K562 (cell line): ENCODE measurements at regions not wholly inside any gene's neighbourhood (a gene's known extent, or its start where the extent isn't known, plus 50 kb on each side); places are given as distances from the start of the nearest gene placed in this dataset.

Source experiments
- ATAC-seq: fragments of 200-7000 bp; cut with Tn5 transposase; 3 replicates; pipeline ENCODE4 v1.9.1; 2020; ENCODE audit warnings: moderate library complexity
- BruUV-seq: library from RNA; stranded (reverse); fragments of 400-500 nt; replicated peaks from 2 replicates; lab custom pipeline; 2021; lab: Mats Ljungman, UMichigan
- CTCF ChIA-PET: fragments of 300-600 bp; formaldehyde crosslinking; extraction: SDS; loops from one replicate; lab custom pipeline; 2021; ENCODE audit warnings: low intra/inter-chr PET ratio; lab: Yijun Ruan, JAX
- POLR2A ChIA-PET: fragments of 300-600, 350-650 bp; sonication (Branson Sonifier 250); formaldehyde crosslinking; extraction: SDS; loops from one replicate; lab custom pipeline; 2021; ENCODE audit warnings: antibody characterized with exemption, inconsistent platforms; lab: Yijun Ruan, JAX
- DNase-seq, 4 experiments: peaks; one replicate each; pipeline versions ENCODE4 v3.0.0 to v3.0.0-alpha.2; 2011 to 2018; ENCODE audit warnings: low spot score in 3 of 4, mixed read lengths in 3 of 4; ENCODE audit errors: extremely low read depth in 1 of 4
- FAIRE-seq: peaks from 2 replicates; lab custom pipeline; 2011; peaks lifted over from hg19 to GRCh38; lab: Jason Lieb, UNC
- H2AFZ ChIP-seq: 2 replicates; pipeline ENCODE4 v1.6.0; 2011; ENCODE audit warnings: low read depth, low read length, control low read depth, inconsistent platforms
- H3K27ac ChIP-seq: fragments of 200-600 bp; 3 replicates; pipeline ENCODE4 v1.8.0; 2011; ENCODE audit warnings: low read depth, mild to moderate bottlenecking, control low read depth, inconsistent platforms, low read length, moderate library complexity, mixed read lengths; ENCODE audit errors: extremely low read depth
- H3K27me3 ChIP-seq, 2 experiments: fragments of 300-600 bp in 1 of 2; 2 replicates in 1 of 2; 3 replicates in 1 of 2; pipeline versions ENCODE4 v1.6.0 to v1.8.0; 2011; ENCODE audit warnings: inconsistent platforms in 2 of 2, low read length in 2 of 2, mild to moderate bottlenecking in 1 of 2, mixed read lengths in 1 of 2, moderate library complexity in 1 of 2; ENCODE audit not compliant: control insufficient read depth in 2 of 2, insufficient read depth in 2 of 2
- H3K36me3 ChIP-seq: fragments of 300-600 bp; 3 replicates; pipeline ENCODE4 v1.8.0; 2011; ENCODE audit warnings: mild to moderate bottlenecking, low read length, inconsistent platforms; ENCODE audit not compliant: control insufficient read depth, insufficient read depth
- H3K4me1 ChIP-seq, 2 experiments: fragments of 200-600 bp in 1 of 2; replicated peaks in 1 of 2; 2 replicates in 1 of 2; 3 replicates in 1 of 2; pipeline versions ENCODE4 v1.5.1 to v1.8.0; 2011; ENCODE audit warnings: inconsistent platforms in 2 of 2, low read length in 2 of 2, mild to moderate bottlenecking in 1 of 2, mixed read lengths in 1 of 2, moderate library complexity in 1 of 2; ENCODE audit not compliant: control insufficient read depth in 2 of 2, insufficient read depth in 2 of 2
- H3K4me2 ChIP-seq: 2 replicates; pipeline ENCODE4 v1.6.1; 2011; ENCODE audit warnings: low read length, control low read depth, inconsistent platforms, mixed read lengths; ENCODE audit not compliant: insufficient read depth
- H3K4me3 ChIP-seq: fragments of 200-600 bp; sonication (generic), shearing (Covaris generic); 2 replicates; pipeline ENCODE4 v1.5.1; 2016; ENCODE audit warnings: control low read depth, inconsistent platforms
- H3K79me2 ChIP-seq: fragments of 200-600 bp; 3 replicates; pipeline ENCODE4 v1.8.0; 2011; ENCODE audit warnings: low read length, inconsistent platforms; ENCODE audit not compliant: control insufficient read depth, insufficient read depth
- H3K9ac ChIP-seq, 2 experiments: 2 replicates each; pipeline versions ENCODE4 v1.6.0 to v1.6.1; 2011; ENCODE audit warnings: low read depth in 2 of 2, low read length in 2 of 2, control low read depth in 1 of 2, inconsistent platforms in 1 of 2, mild to moderate bottlenecking in 1 of 2, mixed read lengths in 1 of 2; ENCODE audit not compliant: insufficient read depth in 1 of 2
- H3K9me1 ChIP-seq: one replicate; pipeline ENCODE4 v1.6.0; 2011; ENCODE audit warnings: inconsistent platforms, mild to moderate bottlenecking, low read length, moderate library complexity; ENCODE audit not compliant: control insufficient read depth, insufficient read depth
- H3K9me3 ChIP-seq: replicated peaks from 2 replicates; pipeline ENCODE4 v1.5.1; 2011; ENCODE audit warnings: low read depth, low read length, inconsistent platforms; ENCODE audit not compliant: control insufficient read depth, insufficient read depth
- H4K20me1 ChIP-seq: replicated peaks from 2 replicates; pipeline ENCODE4 v1.6.1; 2011; ENCODE audit warnings: low read length, inconsistent platforms, mixed read lengths; ENCODE audit not compliant: control insufficient read depth, insufficient read depth
- BCLAF1 ChIP-seq, 2 experiments: fragments of 450-650 bp in 1 of 2; IDR thresholded peaks; 2 replicates each; pipeline ENCODE4 v1.6.1; 2011 to 2017; ENCODE audit warnings: low read depth in 2 of 2, antibody characterized with exemption in 1 of 2, borderline replicate concordance in 1 of 2, low read length in 1 of 2, mild to moderate bottlenecking in 1 of 2, mixed read lengths in 1 of 2; ENCODE audit not compliant: control insufficient read depth in 1 of 2
- CAMTA2 ChIP-seq: fragments of 250-450 bp; sonication (Bioruptor Pico); conservative IDR thresholded peaks from 2 replicates; pipeline ENCODE4 v1.5.1; 2022
- DEAF1 ChIP-seq: fragments of 450-650 bp; formaldehyde crosslinking; IDR thresholded peaks from 2 replicates; pipeline ENCODE4 v1.4.0; 2020; ENCODE audit warnings: mild to moderate bottlenecking, moderate library complexity
- DPF2 ChIP-seq: fragments of 450-650 bp; IDR thresholded peaks from 2 replicates; pipeline ENCODE4 v1.6.1; 2016
- GTF2A2 ChIP-seq: IDR thresholded peaks from 2 replicates; pipeline ENCODE4 v1.6.1; 2016; ENCODE audit warnings: mild to moderate bottlenecking, missing genetic modification characterization, missing compliant biosample characterization
- MECOM ChIP-seq: fragments of 250-450 bp; sonication (Bioruptor Pico); IDR thresholded peaks from 2 replicates; pipeline ENCODE4 v1.8.0; 2022; ENCODE audit warnings: inconsistent platforms
- NFXL1 ChIP-seq: fragments of 450-650 bp; formaldehyde crosslinking; IDR thresholded peaks from 2 replicates; pipeline ENCODE4 v1.4.0; 2021; ENCODE audit warnings: mild to moderate bottlenecking
- SP1 ChIP-seq: sonication (generic); formaldehyde crosslinking; IDR thresholded peaks from 2 replicates; pipeline ENCODE4 v1.8.1; 2022; ENCODE audit warnings: mild to moderate bottlenecking, missing genetic modification reagents
- THRB ChIP-seq: fragments of 450-650 bp; formaldehyde crosslinking; conservative IDR thresholded peaks from 2 replicates; pipeline ENCODE4 v1.4.0; 2022; ENCODE audit warnings: mild to moderate bottlenecking, missing genetic modification characterization
- ZNF408 ChIP-seq: fragments of 250-450 bp; sonication (Bioruptor Pico); IDR thresholded peaks from 2 replicates; pipeline ENCODE4 v1.4.0; 2020; ENCODE audit warnings: low read depth, mild to moderate bottlenecking, moderate library complexity
- WGBS: fragments of 100-300 bp; shearing (Covaris generic); methylation state at CpG from one replicate; pipeline ENCODE4 v1.1.6; 2016; ENCODE audit warnings: low coverage, mixed read lengths; ENCODE audit not compliant: insufficient coverage; ENCODE audit errors: missing lambda C conversion rate; 5-methylcytosine and 5-hydroxymethylcytosine counted together
- in situ Hi-C: fragments of 300-500 bp; cut with MboI; formaldehyde crosslinking; loops from 4 replicates; pipeline ENCODE4 v1.15.0; 2018; ENCODE audit warnings: inconsistent platforms, mixed read lengths
- intact Hi-C: fragments of 100-400 bp; cut with micrococcal nuclease; formaldehyde crosslinking; loops from 2 replicates; pipeline ENCODE4 v1.14.2; 2022

GRCh38 chr1:213641312-213641711 lies 346.5 kb upstream of the PROX1 start:
- H3K36me3 ChIP-seq, result no peaks in the 10 kb centered on the region
- ChIA-PET CTCF (no interaction called here), POLR2A (no interaction called here)
- TF ChIP-seq ZNF408 (CRISPR knock-in tag) (no peak), SP1 (CRISPR knock-in tag) (no peak), THRB (CRISPR knock-in tag) (no peak), GTF2A2 (tag) (no peak), BCLAF1 (IDR thresholded peaks at IDR 0.05; ENCODE audit: borderline replicate concordance in 1 of 2, control insufficient read depth in 1 of 2, low read depth in 2 of 2, low read length in 1 of 2) (no peak), MECOM (CRISPR knock-in tag) (no peak), CAMTA2 (CRISPR knock-in tag) (no peak), NFXL1 (no peak), DEAF1 (no peak), DPF2 (no peak)
- H4K20me1 ChIP-seq, result no peaks in the 10 kb centered on the region
- no TSS peak for BruUV-seq
- no peak overlapping the region for H3K4me3 ChIP-seq
- H3K79me2 ChIP-seq, result no peaks in the 10 kb centered on the region
- FAIRE-seq (no peak), ATAC-seq (no peak), DNase-seq (no peak)
- H2AFZ ChIP-seq, result no peak overlapping the region
- intact Hi-C loops, result no loop called here
- H3K27ac ChIP-seq, result no peak overlapping the region
- H3K9me3 ChIP-seq, result no peaks in the 10 kb centered on the region
- WGBS, result 0% methylated on average over 2 of the region's 2 CpGs
- no peak overlapping the region for H3K4me2 ChIP-seq
- H3K9ac ChIP-seq, result no peak overlapping the region
- no peaks in the 10 kb centered on the region for H3K4me1 ChIP-seq
- H3K9me1 ChIP-seq, result no peaks in the 10 kb centered on the region
- in situ Hi-C loops, result no loop called here
- H3K27me3 ChIP-seq, result no peaks in the 10 kb centered on the region
